ENCODE measurements at regions not wholly inside any gene's neighbourhood (a gene's known extent, or its start where the extent isn't known, plus 50 kb on each side); places are given as distances from the start of the nearest gene placed in this dataset.

DNA sequence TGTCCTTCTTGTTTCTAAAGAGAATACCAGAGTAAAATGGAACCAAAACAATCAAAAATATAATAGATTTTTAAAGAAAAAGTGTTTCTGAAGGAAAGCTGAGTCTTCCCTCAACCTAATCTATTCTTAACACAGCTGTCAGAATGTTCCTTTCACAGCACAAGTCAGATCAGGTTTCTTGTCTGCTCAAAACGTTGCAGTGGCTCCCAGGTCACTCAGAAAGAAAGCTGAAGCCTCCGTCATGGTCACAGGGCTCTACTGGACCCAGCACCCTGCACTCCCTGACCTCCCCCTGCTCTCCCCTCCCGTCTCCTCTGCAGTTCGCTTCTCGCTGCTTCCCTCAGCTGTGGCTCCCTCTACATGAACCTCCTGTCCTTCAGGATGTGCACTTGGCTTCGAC is 90.7 kb upstream of the PTPRM start:
- no peak for ATAC-seq
- DNase-seq (ENCODE audit: low spot score), result no peak

DNA sequence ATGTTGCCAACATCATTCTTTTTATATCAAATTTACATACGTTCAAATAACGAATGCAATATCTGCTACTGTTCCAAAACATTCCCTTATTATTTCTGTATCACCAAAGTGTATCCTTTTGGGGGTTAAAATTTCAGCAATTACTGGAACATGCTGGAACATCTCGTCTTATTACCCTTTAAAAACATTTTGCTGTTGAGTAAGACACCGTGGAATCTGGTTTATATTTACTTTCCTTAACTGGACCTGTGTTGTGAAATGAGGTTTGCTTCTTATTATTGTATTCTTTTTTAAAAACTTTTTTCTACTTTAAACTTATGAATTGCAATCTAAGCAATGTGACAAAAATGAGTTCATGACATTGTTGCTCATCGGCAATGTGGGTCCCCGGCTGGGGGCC is 87.4 kb upstream of the PTPRM start:
- DNase-seq (ENCODE audit: low spot score), result no peak
- no peak for ATAC-seq

- ATAC-seq (no peak), DNase-seq (ENCODE audit: low spot score) (no peak)
Measured at GRCh38 chr18:7480879-7481278, 86.2 kb upstream of the PTPRM start.

GRCh38 chr18:7482342-7482741 is 84.8 kb upstream of the PTPRM start:
- DNase-seq (ENCODE audit: low spot score) (no peak), ATAC-seq (no peak)

GRCh38 chr18:7485616-7486015 is 81.5 kb upstream of the PTPRM start:
- no peak for DNase-seq (ENCODE audit: low spot score)
- no peak for ATAC-seq

DNA sequence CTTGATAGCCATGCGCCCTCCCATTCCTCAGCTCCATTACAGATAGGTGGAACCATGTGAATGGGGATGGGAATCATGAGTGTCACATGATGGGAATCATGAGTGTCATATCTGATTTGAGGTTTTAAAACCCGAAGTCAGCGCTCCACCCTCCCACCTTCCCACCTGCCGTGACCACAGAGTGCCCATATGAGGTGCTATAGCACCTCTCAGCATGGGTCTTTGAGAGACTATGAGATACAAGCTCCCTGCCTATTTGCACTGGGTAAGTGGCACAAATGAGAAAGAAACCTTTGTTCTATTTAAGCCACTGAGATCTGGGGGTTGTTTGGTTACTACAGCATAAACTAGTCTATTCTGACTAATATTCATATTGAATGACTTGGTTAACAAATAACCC is 78.5 kb upstream of the PTPRM start:
- no peak for ATAC-seq
- no peak for DNase-seq (ENCODE audit: low spot score)

GRCh38 chr18:7490104-7490503 is 77.0 kb upstream of the PTPRM start:
- no peak for DNase-seq (ENCODE audit: low spot score)
- ATAC-seq, result no peak

GRCh38 chr18:7492385-7492784 is 74.7 kb upstream of the PTPRM start:
- no peak for ATAC-seq
- no peak for DNase-seq (ENCODE audit: low spot score)

DNA sequence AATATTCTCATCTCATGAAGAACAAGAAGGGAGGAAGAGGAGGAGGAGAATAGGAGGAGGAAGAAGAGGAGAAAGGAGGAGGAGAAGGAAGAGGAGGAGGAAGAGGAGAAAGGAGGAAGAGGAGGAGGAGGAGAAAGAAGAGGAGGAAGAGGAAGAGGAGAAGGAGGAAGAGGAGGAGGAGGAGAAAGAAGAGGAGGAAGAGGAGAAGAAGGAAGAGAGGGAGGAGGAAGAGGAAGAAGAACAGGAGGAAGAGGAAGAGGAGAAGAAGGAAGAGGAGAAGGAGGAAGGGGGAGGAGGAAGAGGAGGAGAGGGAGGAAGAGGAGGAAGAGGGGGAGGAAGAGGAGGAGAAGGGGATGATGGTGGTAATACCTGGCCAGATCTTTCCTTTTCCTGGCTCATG is 70.0 kb upstream of the PTPRM start:
- DNase-seq (ENCODE audit: low spot score) (no peak), ATAC-seq (no peak)

- ATAC-seq, result no peak
- no peak for DNase-seq (ENCODE audit: low spot score)
Measured at GRCh38 chr18:7511106-7511505, 56.0 kb upstream of the PTPRM start.

DNA sequence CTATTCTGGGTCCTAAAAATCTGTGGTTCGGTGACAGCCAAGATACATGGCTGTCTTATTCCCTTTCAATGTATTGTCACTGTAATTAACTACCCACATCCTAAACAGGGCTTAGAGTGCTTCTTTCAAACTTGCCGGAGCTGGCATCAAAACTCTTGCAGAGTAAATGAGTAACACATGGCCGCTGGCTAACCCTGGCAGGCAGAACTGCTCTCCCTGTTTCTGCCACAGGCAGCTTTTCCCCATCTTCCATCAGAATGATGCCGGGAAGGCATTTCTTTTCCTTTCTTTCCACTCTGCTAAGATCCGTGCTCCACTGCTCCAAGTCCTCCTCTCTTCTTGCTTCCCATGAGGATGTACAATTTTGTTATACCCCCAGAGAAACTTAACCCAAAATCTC is 54.8 kb upstream of the PTPRM start:
- ATAC-seq, result peak; percentile 94
- no peak for DNase-seq (ENCODE audit: low spot score)

- no peak for DNase-seq (ENCODE audit: low spot score)
- ATAC-seq, result no peak
Measured at GRCh38 chr18:7512990-7513389, 54.1 kb upstream of the PTPRM start.

DNA sequence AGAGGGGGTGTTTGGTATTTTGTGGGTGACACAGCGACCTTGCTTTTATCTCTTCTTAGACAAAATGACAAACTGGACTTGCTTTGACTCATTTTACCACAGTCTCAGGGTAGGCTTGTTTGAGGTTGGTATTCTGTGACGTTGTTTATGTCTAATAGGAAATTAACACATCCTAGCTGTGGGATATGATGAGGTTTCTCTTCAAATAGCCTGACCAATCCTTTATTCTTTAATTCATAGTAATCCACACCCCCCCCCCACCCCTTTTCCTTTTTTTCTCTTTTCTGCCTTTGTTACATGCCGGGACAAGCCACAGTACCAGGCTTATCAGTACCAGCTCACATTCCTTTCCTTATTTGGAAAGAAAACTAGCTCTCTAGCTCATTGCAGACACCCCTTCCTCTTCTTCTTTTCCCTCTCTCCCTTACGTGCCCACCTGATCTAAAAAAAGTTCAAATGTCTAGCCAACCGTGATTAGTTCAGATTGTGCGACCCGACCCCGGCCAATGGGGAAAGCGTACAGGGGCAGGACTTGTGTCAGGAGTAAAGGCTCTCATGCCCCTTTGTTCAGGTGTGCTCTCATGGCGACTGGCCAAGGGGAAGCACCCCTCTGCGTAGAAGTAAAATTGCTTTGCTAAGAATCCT is 52.2 kb upstream of the PTPRM start:
- no peak for ATAC-seq
- DNase-seq (ENCODE audit: low spot score), result no peak

GRCh38 chr18:7516266-7517117 is 50.6 kb upstream of the PTPRM start:
- no peak for ATAC-seq
- no peak for DNase-seq (ENCODE audit: low spot score)

All from left lobe of liver (tissue), 2 donors.